ENCODE measurements at regions not wholly inside any gene's neighbourhood (a gene's known extent, or its start where the extent isn't known, plus 50 kb on each side); places are given as distances from the start of the nearest gene placed in this dataset.

- peak overlapping the region; percentile 6; the same call in 1 of the 3 replicates for H3K4me2 ChIP-seq
- WGBS (ENCODE audit: missing lambda C conversion rate) = 22% methylated on average over 18 of the region's 24 CpGs
- no peak overlapping the region for H3K27ac ChIP-seq
- FAIRE-seq = no peak
- peak; percentile 35 to 52; a peak in 3 of 6 replicates for ATAC-seq
- no peaks in the 10 kb centered on the region for H3K9me3 ChIP-seq
- CTCF ChIA-PET = interaction anchor here (1.4 to 1.5 kb wide), 2 partner anchors 13 to 17 kb away, joined by 5 to 7 read pairs; no protein-coding TSS in a partner anchor
- DNase-seq (ENCODE audit: low read depth in 1 of 2, low spot score in 1 of 2) = no peak
- no peaks in the 10 kb centered on the region for H3K4me1 ChIP-seq
- POLR2A ChIA-PET = no interaction called here
- H3K4me3 ChIP-seq = no peak overlapping the region
- no peak for TF ChIP-seq KDM1A (IDR thresholded peaks at IDR 0.05; ENCODE audit: low read depth)
- no peak for TF ChIP-seq BCL3 (IDR thresholded peaks at IDR 0.05)
- TF ChIP-seq CEBPB (IDR thresholded peaks at IDR 0.05) = no peak
- no peak for TF ChIP-seq JUNB (IDR thresholded peaks at IDR 0.05)
- TF ChIP-seq RCOR1 (IDR thresholded peaks at IDR 0.05; ENCODE audit: low read depth, low read length) = no peak
- TF ChIP-seq PBX3 (IDR thresholded peaks at IDR 0.05) = no peak
- no peak for TF ChIP-seq HDAC2 (IDR thresholded peaks at IDR 0.05)
- no peak for TF ChIP-seq BHLHE40 (IDR thresholded peaks at IDR 0.05; ENCODE audit: low read depth, low read length)
- TF ChIP-seq ELK1 (IDR thresholded peaks at IDR 0.05; ENCODE audit: low read depth, low read length) = no peak
- TF ChIP-seq HEYL (CRISPR knock-in tag; IDR thresholded peaks at IDR 0.05) = no peak
- TF ChIP-seq FOXS1 (CRISPR knock-in tag; IDR thresholded peaks at IDR 0.05) = no peak
- TF ChIP-seq MYC (IDR thresholded peaks at IDR 0.05; ENCODE audit: borderline replicate concordance, low read length) = no peak
- no peak for TF ChIP-seq EHF (CRISPR knock-in tag; IDR thresholded peaks at IDR 0.05)
- no peak for TF ChIP-seq POLR2A (IDR thresholded peaks at IDR 0.05; ENCODE audit: low read length)
- TF ChIP-seq CBX2 (IDR thresholded peaks at IDR 0.05; ENCODE audit: borderline replicate concordance, low read depth) = no peak
These were observed 130.4 kb upstream of the RPS6KA2 start for GRCh38 chr6:166757232-166758135.

- no peaks in the 10 kb centered on the region for H3K4me1 ChIP-seq
- WGBS (ENCODE audit: missing lambda C conversion rate) = 49% methylated on average over 10 of the region's 13 CpGs
These were observed 127.4 kb upstream of the RPS6KA2 start for GRCh38 chr6:166754218-166755030.

GRCh38 chr6:166752928-166753721 is 126.1 kb upstream of the RPS6KA2 start:
- 39% methylated on average over 6 of the region's 6 CpGs for WGBS (ENCODE audit: missing lambda C conversion rate)
- no peak for FAIRE-seq
- POLR2A ChIA-PET = no interaction called here
- H3K27ac ChIP-seq = no peak overlapping the region
- CTCF ChIA-PET = interaction anchor here (0.6 to 1.2 kb wide), 3 partner anchors 11 to 18 kb away, joined by 3 read pairs; no protein-coding TSS in a partner anchor
- H3K4me2 ChIP-seq = no peak overlapping the region
- H3K4me1 ChIP-seq = no peaks in the 10 kb centered on the region
- H3K4me3 ChIP-seq = no peak overlapping the region
- no peak for DNase-seq (ENCODE audit: low read depth in 1 of 2, low spot score in 1 of 2)
- no peaks in the 10 kb centered on the region for H3K9me3 ChIP-seq
- ATAC-seq = no peak
- TF ChIP-seq KDM1A (IDR thresholded peaks at IDR 0.05; ENCODE audit: low read depth) = no peak
- no peak for TF ChIP-seq ATOH8 (CRISPR knock-in tag; IDR thresholded peaks at IDR 0.05; ENCODE audit: low read depth)
- TF ChIP-seq RCOR1 (IDR thresholded peaks at IDR 0.05; ENCODE audit: low read depth, low read length) = no peak
- TF ChIP-seq JUN (IDR thresholded peaks at IDR 0.05) = no peak
- no peak for TF ChIP-seq BCL3 (IDR thresholded peaks at IDR 0.05)
- TF ChIP-seq CEBPB (IDR thresholded peaks at IDR 0.05) = no peak
- TF ChIP-seq MAFK (IDR thresholded peaks at IDR 0.05; ENCODE audit: partially characterized antibody) = no peak
- no peak for TF ChIP-seq JUNB (IDR thresholded peaks at IDR 0.05)
- no peak for TF ChIP-seq USF2 (IDR thresholded peaks at IDR 0.05)
- no peak for TF ChIP-seq MAX (IDR thresholded peaks at IDR 0.05)
- TF ChIP-seq RNF2 (IDR thresholded peaks at IDR 0.05; ENCODE audit: borderline replicate concordance, low read depth) = no peak

More at GRCh38 chr6:166754218-166755030, 127.4 kb upstream of the RPS6KA2 start:
- CTCF ChIA-PET = interaction anchor here (0.6 to 1.4 kb wide), 4 partner anchors 10 to 21 kb away, joined by 3 read pairs; no protein-coding TSS in a partner anchor
- Histone ChIP-seq H3K9me3 (no peaks in the 10 kb centered on the region), H3K4me2 (no peak overlapping the region), H3K4me3 (no peak overlapping the region), H3K27ac (no peak overlapping the region)
- no peak for FAIRE-seq
- TF ChIP-seq ZSCAN20 (CRISPR knock-in tag; IDR thresholded peaks at IDR 0.05) = no peak
- no peak for TF ChIP-seq CHD4 (IDR thresholded peaks at IDR 0.05; ENCODE audit: borderline replicate concordance)
- ATAC-seq = no peak
- POLR2A ChIA-PET = no interaction called here
- no peak for DNase-seq (ENCODE audit: low read depth in 1 of 2, low spot score in 1 of 2)

Data from A549 (cell line).